Heart left ventricle (tissue), 13 donors: ENCODE measurements at regions not wholly inside any gene's neighbourhood (a gene's known extent, or its start where the extent isn't known, plus 50 kb on each side); places are given as distances from the start of the nearest gene placed in this dataset.

Source experiments
- CTCF ChIP-seq, 12 donors: fragments of 200-600 bp; sonication (generic) in 4 of 12; IDR thresholded peaks; one replicate each; pipeline versions ENCODE4 v1.5.0 to v1.8.0; 2018 to 2022; ENCODE audit warnings: antibody characterized with exemption in 12 of 12, mild to moderate bottlenecking in 5 of 12
- POLR2A ChIP-seq, 2 donors: fragments of 450-650 bp; IDR thresholded peaks; one replicate each; pipeline ENCODE4 v1.6.1; 2017; ENCODE audit warnings: antibody characterized with exemption in 2 of 2, mild to moderate bottlenecking in 2 of 2, moderate library complexity in 2 of 2
- donor health status: ischemic (EF 13 %, LVEDD 7.1; RV severe dilation, severe dysfunction).
- donor health status: DM: no; HTN: yes; CAD: no.
- donor health status: DM: no; HTN: no; CAD: no.
- donor health status: ischemic (EF 25% LVEDD 6.9; RV normal size, moderate dysfunction).
- donor health status: ischemic (EF 25% LVEDD 5.7; RV mildly dilated, moderate dysfunction).
- donor health status: ischemic (EF 35%, LVEDD 5.7; RV mildly dilated, moderate dysfunction).
- donor health status: nonischemic (EF 11% LVEDD 7.7; RV severe dilation, severe dysfunction).
- donor health status: DM: yes; HTN: yes; CAD: no.
- donor health status: PGD.
- donor health status: ischemic (EF 29% LVEDD 5.4; RV normal size, mild dysfunction).
- donor health status: nonischemic (EF 23%, LVEDD 6.1; RV moderate dilation, normal function).

DNA sequence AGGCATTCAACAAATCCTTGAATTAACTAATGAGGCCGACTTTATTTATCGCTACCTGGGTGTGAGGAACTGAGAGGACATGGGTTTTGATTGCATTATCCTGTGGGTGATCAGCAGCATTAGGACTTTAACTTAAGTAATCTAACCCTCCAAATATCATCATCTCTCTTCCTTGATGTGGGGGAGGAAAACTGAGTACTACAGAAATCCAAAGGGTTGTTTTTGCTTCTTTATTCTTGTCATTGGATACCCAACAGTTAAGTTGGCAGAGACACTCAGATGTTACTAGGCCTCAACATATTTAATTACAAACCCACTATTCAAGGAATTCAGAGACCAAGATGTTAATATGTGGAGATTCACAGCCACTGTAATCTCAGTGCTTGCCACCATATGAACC lies 97.4 kb upstream of the ST6GALNAC5 start:
- TF ChIP-seq CTCF (IDR thresholded peaks at IDR 0.05) (no peak), POLR2A (IDR thresholded peaks at IDR 0.05) (no peak)
